ENCODE measurements at regions not wholly inside any gene's neighbourhood (a gene's known extent, or its start where the extent isn't known, plus 50 kb on each side); places are given as distances from the start of the nearest gene placed in this dataset. TPM values are rescaled to one million over a fixed set of nuclear protein-coding genes. Genes with fewer than 3 reads are reported as not detected.

Small RNAs in the stretch of these regions (small RNA-seq; reads per million reads assigned to genes)
- not detected for gene RN7SL484P

Measured in osteoblast (primary cell).